Fibroblast of pulmonary artery (primary cell): ENCODE measurements at regions not wholly inside any gene's neighbourhood (a gene's known extent, or its start where the extent isn't known, plus 50 kb on each side); places are given as distances from the start of the nearest gene placed in this dataset.

Source experiments
- DNase-seq: peaks from one replicate; pipeline ENCODE4 v3.0.0-alpha.2; 2010; ENCODE audit warnings: low read depth
- H3K4me3 ChIP-seq: replicated peaks from 2 replicates; pipeline ENCODE4 v1.5.1; 2011; ENCODE audit warnings: low read depth, mild to moderate bottlenecking, control low read depth, low read length, moderate library complexity
- TF ChIP-seq, protein P1 (sequence below): IDR thresholded peaks from 2 replicates; pipeline ENCODE4 v1.5.1; 2011; ENCODE audit warnings: mild to moderate bottlenecking, control low read depth, low read length, inconsistent platforms; ENCODE audit errors: missing control alignments

DNA sequence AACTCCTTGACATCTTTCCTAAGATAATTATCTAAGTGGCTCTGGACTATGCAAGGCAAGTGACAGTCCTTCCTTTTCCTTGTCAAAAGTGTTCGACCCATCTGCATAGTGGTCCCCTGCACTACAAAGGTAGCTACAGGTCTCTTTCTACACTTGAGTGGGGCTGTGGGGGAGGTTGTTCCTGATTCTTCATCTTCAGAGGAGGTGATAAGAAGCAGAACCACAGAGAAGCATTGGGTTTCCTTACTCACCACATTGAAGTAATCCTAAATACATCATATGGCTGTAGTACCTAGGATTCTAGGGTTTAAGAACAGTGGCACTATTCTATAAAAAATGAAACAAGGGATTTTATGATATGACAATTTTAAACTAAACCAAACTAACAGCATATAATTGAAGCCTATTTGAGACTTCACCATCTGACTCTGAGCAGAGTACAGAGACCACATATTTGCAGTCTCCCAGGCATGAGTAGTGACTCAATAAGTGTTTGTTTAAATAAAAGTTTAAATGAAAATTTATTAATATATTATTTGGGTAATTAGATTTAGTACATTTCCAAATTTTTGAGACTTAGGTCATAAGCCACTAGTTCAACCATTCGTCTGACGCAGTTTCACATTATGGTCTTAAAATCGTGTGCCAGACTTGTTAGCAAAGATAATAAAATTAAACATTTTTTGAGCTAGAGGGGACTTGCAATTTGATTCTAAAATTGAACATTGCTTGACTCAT, 54.9 kb upstream of the NEK7 start:
- no peak overlapping the region for H3K4me3 ChIP-seq
- TF ChIP-seq, protein P1, sequence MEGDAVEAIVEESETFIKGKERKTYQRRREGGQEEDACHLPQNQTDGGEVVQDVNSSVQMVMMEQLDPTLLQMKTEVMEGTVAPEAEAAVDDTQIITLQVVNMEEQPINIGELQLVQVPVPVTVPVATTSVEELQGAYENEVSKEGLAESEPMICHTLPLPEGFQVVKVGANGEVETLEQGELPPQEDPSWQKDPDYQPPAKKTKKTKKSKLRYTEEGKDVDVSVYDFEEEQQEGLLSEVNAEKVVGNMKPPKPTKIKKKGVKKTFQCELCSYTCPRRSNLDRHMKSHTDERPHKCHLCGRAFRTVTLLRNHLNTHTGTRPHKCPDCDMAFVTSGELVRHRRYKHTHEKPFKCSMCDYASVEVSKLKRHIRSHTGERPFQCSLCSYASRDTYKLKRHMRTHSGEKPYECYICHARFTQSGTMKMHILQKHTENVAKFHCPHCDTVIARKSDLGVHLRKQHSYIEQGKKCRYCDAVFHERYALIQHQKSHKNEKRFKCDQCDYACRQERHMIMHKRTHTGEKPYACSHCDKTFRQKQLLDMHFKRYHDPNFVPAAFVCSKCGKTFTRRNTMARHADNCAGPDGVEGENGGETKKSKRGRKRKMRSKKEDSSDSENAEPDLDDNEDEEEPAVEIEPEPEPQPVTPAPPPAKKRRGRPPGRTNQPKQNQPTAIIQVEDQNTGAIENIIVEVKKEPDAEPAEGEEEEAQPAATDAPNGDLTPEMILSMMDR: no peak
- no peak for DNase-seq

DNA sequence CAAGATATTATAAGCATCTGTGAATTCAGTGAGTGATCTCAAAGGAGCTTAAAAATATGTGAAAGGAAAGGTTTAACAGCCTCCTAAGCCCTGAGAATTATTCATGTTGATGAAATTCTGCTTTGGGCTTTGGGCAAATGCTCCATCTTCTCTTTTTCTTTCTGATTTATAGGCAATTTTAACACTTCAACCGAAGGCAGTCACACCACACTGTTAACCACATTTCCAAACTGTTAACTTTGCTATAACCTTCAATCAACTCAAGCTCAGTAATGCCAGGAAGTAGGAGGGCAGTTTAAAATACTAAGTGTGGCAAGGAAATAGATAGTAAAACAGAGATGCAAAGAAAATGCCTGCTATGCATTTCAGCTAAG, 54.4 kb upstream of the NEK7 start:
- TF ChIP-seq, protein P1: no peak
- no peak for DNase-seq
- no peak overlapping the region for H3K4me3 ChIP-seq

DNA sequence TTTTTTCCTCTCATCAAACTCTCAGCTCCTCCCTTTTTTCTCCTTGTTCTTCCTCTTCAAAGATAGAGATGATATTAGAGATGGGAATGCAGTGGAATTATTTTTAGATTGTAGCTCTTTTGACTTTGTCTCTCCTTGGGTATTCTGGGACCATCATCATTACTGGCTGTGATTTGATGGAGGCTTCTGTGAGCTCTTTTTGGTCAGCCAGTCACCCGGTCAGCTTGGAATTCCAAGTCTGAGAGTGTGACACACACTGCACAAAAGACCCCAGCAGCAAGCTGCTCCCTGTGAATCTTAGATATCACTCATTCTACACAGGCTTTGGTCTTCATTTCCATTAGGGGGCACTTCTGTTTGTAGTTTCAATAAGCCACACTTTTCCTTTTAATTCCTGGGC, 51.6 kb upstream of the NEK7 start:
- no peak overlapping the region for H3K4me3 ChIP-seq
- TF ChIP-seq, protein P1: no peak
- no peak for DNase-seq

DNA sequence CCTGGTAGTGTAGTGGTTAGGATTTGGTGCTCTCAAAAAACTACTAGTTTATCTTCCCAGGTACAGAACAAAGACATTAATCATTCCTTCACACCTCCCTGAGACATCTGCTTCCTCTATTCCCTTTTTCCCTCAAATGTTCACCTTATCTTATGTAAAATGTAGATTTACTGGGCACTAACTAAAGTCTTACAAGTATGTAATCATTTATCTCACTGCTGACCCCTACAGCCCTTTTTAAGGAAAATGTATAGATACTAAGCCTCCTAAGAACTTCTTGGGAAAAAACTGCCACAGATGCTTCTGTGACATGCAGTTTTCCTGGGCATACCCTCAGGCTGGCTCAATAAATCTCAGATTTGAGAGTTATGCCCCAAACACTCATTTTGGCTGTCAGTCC, 50.8 kb upstream of the NEK7 start:
- no peak overlapping the region for H3K4me3 ChIP-seq
- no peak for DNase-seq
- TF ChIP-seq, protein P1: no peak
